ENCODE measurements at regions not wholly inside any gene's neighbourhood (a gene's known extent, or its start where the extent isn't known, plus 50 kb on each side); places are given as distances from the start of the nearest gene placed in this dataset.
"Not testable (repeated sequence)": the region's sequence is repeated elsewhere in the genome, so short reads cannot be mapped to it uniquely, and the experiment has no call there.

DNA sequence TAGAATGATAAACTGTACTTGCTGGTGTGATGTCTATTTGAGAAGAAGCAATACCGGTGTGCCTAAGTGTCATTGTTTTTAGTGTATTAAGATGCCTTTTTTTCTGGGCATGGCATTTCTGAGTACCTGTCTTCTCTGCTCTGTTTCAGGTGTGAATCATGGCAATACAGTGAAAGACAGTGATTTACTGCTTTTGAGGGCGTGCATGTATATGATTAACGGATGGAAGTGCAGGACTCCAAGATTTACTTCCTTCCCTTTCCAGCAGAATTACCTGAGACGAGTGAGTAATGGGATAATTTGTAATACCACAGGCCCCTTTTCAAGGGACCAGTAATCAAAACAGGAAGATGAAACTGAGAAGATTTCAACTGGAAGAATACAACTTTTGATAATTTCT lies 315.8 kb downstream of the SOX4 start:
- H3K4me3 ChIP-seq (ENCODE audit: low read depth, low read length), result no peak overlapping the region

DNA sequence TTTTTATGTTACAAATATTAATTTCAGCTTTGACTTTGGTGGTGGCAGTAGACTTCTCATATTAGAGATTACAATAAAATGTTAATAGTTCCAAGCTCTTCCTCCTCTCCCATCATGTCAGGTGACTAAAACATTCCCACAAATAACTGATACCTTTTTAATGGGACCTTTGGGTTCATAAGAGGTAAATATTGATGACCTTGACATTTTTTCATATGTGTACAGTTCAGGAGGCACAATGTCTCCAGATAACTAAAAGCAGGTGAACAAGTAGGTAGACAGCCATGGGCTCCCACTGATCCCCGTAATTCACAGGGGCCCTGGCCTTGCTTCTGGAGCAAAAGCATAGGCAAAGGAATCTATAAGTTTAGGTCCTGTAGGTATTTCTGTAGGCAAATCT lies 317.7 kb downstream of the SOX4 start:
- no peak overlapping the region for H3K4me3 ChIP-seq (ENCODE audit: low read depth, low read length)

DNA sequence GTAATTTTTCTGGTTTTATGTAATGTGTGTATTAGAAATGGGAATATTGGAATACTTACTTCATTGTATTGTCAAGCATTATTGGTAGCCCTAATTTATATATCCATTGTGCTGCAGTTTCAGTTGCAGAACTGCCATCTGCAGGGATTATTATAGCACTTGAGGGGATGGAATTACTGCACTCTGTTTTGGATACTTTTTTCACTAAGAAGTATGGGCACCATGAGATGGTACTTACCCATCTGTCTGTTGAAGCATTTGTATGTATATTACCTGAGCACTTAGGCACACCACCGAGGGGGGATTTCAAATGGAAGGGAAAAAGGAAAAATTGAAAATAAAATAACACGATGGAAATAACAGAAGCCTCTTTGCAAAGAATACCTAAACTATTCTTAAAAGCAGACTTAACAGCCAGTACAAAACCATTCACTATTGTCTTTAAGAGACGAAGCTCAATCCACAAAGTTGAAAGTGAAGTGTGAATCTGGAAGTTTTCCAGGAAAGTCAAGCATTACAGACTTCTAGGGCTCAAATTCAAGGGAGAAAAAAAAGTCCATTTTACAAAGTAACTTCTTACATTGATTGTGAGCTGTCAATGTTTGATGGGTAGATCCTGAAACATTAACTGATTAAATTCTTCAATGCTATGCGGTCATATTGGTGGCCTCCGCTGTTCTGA lies 318.7 kb downstream of the SOX4 start:
- H3K4me3 ChIP-seq (ENCODE audit: low read depth, low read length), result no peak overlapping the region

DNA sequence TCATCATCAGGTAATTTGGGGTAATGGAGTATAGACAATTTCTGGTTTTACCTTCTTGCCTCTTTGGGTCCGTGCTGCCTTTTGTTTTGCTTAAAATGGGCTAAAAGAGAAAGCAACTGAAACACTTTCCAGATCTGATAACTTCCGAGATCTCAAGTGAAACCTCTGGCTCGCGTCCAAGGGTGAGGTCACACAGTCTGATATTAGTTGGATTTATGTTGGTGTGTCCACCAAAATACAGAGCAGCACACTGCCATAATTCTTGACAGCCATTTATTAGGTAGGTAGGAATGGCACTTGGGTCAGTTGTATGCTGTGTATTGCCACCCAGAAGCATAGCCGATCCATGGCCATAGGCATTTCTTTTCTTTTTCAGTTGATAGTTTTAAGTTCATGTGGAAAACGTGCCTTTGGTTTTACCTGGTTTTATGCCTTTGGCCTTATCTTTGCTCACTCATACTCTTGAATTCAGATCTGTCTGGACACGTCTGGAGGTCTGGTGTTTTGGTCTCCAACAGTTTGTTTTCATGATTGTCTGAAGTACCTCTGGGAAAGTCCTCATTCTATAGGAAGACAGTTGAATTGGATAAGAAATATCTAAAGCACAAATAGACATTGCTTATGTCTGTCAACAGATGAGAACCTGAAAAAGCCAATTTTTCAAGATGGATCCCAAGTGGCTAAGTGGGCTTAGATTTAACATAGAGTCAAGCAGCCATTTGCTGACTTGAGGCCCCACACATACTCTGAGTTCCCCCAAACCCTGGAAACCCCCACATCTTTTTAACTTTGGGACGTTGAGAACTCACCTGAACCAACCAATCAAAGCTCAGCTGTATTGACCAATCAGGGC lies 320.8 kb downstream of the SOX4 start:
- H3K4me3 ChIP-seq (ENCODE audit: low read depth, low read length), result no peak overlapping the region

- H3K4me3 ChIP-seq (ENCODE audit: low read depth, low read length), result no peak overlapping the region
Observed at GRCh38 chr6:21915707-21916260, 322.2 kb downstream of the SOX4 start.

DNA sequence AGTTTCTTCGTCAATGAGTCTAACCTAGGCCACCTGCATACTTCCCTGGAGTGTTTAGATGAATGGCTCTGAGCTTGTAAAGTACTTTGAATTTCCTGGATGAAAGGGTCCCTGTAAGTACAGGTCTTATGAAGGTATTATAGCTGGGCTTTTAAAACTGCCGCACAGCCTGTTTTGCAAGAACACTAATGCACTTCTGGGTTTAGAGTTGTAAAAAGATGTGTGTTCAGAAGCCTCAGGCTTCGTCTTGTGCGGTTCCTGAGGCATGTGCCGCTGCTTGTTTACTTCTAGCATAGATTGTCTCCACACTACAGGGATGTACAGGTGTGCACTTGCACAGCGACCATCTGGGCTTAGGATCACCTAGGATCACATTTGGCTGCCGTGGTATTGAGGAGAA lies 324.5 kb downstream of the SOX4 start:
- H3K4me3 ChIP-seq (ENCODE audit: low read depth, low read length), result no peak overlapping the region

- no peak overlapping the region for H3K4me3 ChIP-seq (ENCODE audit: low read depth, low read length)
Observed at GRCh38 chr6:21918666-21919065, 325.1 kb downstream of the SOX4 start.

DNA sequence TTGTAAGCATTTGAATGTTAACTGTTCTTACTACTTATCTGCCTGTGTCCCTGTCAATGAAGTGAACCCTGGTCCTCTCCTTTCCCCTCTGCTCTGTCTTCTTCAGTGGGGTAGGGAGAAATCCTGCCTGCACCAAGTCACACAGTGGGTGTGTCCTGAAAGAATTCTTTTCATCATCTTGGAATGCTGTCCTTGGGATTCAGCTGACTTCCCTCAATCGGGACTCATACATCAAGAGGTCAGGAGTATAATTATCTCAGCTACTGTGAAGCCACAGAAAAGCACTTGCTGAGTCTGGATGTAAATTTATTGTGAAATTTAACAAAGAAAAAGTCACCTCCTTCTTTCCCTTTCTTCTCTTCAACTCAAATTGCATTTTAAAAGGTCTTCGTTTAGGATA lies 328.5 kb downstream of the SOX4 start:
- H3K4me3 ChIP-seq (ENCODE audit: low read depth, low read length), result no peak overlapping the region

DNA sequence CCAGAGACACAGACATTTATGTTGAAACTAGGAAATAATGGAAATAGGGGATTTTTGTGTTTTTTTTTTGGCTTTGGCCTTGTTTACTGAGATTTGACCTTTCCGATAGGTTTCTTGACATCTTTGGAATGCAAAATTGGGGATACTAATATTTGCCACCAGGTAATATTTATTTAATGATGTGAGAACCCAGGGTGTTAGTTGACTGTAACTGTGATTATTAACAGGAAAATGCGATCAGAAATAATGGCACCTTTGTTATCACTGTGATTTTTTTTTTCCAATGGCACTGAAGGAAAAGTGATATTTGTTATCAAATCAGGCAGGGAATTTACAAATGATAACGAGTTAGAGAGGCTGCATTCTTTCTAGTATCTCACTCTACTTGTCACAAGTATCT lies 330.5 kb downstream of the SOX4 start:
- no peak overlapping the region for H3K4me3 ChIP-seq (ENCODE audit: low read depth, low read length)

- H3K4me3 ChIP-seq (ENCODE audit: low read depth, low read length), result no peak overlapping the region
Observed at GRCh38 chr6:21928827-21929226, 335.3 kb downstream of the SOX4 start.

DNA sequence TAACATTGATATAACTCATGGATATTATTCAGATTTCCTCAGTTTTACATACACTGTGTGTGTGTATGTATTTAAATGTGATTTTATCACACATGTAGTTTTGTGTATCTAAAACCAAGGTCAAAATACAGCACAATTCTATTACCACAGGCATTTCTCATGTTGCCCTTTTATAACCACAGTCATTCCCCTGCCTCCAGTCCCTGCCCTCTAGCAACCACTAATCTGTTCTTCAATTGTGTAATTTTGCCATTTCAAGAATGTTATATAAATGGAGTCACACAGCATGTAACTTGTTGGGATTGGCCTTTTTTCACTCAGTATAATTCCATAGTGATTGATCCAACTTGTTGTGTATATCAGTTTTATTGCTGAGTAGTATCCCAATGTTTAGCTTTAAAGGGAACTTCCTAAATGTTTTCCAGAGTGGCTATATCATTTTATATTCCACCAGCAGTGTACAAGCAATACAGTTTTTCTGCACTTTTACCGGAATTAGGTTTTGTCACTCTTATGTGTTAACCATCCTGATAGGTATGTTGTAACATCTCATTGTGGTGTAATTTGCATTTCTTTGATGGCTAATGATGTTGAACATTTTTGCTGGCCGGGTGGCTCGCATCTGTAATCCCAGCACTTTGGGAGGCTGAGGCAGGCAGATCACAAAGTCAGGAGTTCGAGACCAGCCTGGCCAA lies 338.2 kb downstream of the SOX4 start:
- no peak overlapping the region for H3K4me3 ChIP-seq (ENCODE audit: low read depth, low read length)

GRCh38 chr6:21933351-21933750 lies 339.8 kb downstream of the SOX4 start:
- H3K4me3 ChIP-seq (ENCODE audit: low read depth, low read length), result no peak overlapping the region

- H3K4me3 ChIP-seq (ENCODE audit: low read depth, low read length), result no peak overlapping the region
Observed at GRCh38 chr6:21935142-21935541, 341.6 kb downstream of the SOX4 start.

- H3K4me3 ChIP-seq (ENCODE audit: low read depth, low read length), result no peak overlapping the region
Observed at GRCh38 chr6:21935561-21936028, 342.0 kb downstream of the SOX4 start.

DNA sequence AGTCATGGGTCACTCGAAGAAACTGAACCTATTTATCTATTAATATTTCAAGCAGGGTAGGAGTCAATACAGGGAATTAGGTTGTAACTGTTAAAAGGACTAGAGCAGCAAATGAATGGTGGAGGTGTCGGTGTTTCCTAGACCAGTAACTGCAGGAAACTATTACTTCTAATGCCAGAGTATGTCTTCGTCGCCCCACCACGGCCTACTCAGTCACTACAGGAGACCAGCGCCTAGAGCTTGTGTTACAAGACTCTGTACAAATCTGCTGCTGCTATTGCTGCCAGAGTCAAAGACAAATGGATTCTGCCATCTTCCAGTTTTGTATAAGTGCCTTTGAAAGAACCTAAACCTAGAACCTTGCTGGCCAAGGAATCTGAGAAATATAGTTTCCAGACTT lies 343.9 kb downstream of the SOX4 start:
- H3K4me3 ChIP-seq (ENCODE audit: low read depth, low read length), result no peak overlapping the region

GRCh38 chr6:21939066-21939465 lies 345.5 kb downstream of the SOX4 start:
- H3K4me3 ChIP-seq (ENCODE audit: low read depth, low read length), result not testable (repeated sequence)

GRCh38 chr6:21941926-21942325 lies 348.4 kb downstream of the SOX4 start:
- H3K4me3 ChIP-seq (ENCODE audit: low read depth, low read length), result no peak overlapping the region

DNA sequence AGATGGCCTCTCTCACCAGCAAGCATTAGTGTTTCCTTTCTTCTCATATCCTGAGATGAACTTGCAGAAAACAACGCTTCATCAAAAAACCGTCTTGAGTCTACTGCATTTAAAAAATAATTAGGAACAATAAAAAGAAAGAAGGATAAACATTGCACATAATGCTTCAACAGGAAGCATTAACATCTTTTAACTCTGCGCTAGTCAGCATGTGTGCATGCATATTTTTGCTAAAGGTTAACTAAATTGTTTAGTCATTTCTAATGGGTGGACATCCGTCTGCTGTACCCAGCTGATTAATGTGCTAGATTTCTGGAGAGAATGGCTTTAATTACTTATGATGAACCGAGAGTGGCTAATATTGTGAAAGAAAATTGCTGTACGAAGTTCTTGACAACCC lies 349.3 kb downstream of the SOX4 start:
- H3K4me3 ChIP-seq (ENCODE audit: low read depth, low read length), result no peak overlapping the region

DNA sequence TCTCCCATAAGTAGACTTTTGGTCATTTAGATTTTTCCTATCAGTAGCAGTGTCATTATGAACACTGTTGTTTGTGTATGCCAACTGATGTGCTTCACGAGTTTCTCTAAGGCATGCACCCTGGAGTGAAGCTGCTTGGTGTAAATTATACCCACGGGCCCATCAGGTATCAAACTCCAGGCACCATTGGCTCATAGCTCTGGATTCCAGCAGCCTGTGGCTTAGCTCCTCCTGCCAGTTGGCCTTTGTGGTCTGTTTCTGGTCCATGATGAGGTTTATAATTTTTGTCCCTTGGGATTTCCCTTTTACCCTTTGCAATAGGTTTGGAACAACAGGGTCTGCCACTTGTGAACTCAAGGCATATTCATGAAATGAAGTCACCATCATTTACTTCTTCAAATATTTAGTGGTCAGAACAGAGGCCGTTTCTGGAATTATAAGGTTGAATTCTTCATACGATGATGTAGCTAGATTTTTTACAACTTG lies 350.5 kb downstream of the PRL start:
- H3K4me3 ChIP-seq (ENCODE audit: low read depth, low read length), result no peak overlapping the region

GRCh38 chr6:21947227-21947626 lies 349.6 kb downstream of the PRL start:
- not testable (repeated sequence) for H3K4me3 ChIP-seq (ENCODE audit: low read depth, low read length)

- no peak overlapping the region for H3K4me3 ChIP-seq (ENCODE audit: low read depth, low read length)
Observed at GRCh38 chr6:21947731-21948386, 349.0 kb downstream of the PRL start.
